ENCODE measurements at regions not wholly inside any gene's neighbourhood (a gene's known extent, or its start where the extent isn't known, plus 50 kb on each side); places are given as distances from the start of the nearest gene placed in this dataset.

DNA sequence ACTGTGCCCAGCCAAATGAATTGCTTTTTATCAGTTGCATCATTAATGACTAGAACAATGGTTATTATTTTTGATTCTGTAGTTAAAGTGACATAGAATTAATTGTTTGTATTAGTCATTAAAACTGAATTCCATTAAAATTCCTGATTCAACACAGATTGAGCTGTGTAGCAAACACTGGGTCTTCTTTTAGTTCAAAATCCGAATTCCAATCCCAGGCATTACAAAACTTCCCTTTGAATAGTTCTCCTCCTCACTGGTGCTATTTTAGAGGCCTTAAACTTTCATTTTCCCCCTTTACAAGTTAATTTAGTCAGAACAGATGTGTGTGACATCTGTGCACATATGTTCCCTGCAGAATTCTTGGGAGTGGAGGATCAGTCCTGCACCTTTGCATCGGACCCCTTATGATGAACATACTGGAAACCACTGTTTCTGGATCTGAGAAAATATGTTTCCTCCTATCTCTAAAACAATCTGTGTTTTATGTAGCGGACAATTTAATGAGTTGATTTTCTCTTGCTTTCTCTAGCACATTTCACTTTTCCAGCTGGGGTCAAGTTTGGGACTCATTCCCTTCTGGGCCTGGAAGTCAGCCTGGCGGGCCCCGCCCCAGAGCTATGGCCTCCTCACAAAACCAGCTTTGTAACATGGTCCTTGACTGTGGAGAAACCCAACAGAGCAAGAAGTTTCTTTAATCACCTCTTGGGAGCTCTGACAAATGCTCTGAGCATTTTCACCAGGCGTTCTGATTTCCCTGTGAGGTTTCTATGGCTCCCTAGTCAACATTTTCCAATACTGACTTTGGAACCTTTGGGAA lies 87.9 kb upstream of the MAMDC2 start:
- DNase-seq = no peak
- H3K27ac Mint-ChIP-seq = no peak overlapping the region
- no peak overlapping the region for H3K4me3 Mint-ChIP-seq
- peaks cover 2% of the 10 kb centered on the region for H3K27me3 Mint-ChIP-seq (ENCODE audit: low read depth)
- CTCF ChIA-PET = no interaction called here
- H3K4me1 Mint-ChIP-seq (ENCODE audit: low read depth) = no peaks in the 10 kb centered on the region
- no peaks in the 10 kb centered on the region for H3K36me3 Mint-ChIP-seq (ENCODE audit: low read depth)
- no peaks in the 10 kb centered on the region for H3K9me3 Mint-ChIP-seq
- intact Hi-C loops (cut with micrococcal nuclease) = no loop called here

DNA sequence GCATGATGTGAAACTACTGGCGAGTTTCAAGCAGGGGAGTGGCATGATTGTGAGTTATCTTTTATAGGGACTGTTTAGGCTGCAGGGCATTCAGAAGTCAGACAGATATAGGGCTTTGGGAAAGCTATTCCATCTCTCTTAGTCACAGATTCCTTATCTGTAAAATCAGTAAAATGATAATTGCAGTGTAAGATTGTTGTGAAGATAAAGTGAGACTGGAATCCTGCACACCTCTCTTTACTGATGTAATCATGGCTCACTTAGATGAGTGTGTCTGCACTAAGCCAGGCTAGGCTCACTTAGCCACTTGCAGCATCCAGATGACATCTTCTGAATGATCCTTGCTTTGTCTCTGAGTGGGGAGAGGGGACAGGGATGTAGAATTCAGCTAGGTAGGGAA lies 81.8 kb upstream of the MAMDC2 start:
- Mint-ChIP-seq H3K27me3 (ENCODE audit: low read depth) (peaks cover 2% of the 10 kb centered on the region), H3K36me3 (ENCODE audit: low read depth) (no peaks in the 10 kb centered on the region), H3K9me3 (no peaks in the 10 kb centered on the region), H3K27ac (no peak overlapping the region), H3K4me1 (ENCODE audit: low read depth) (no peaks in the 10 kb centered on the region), H3K4me3 (no peak overlapping the region)
- DNase-seq = no peak
- CTCF ChIA-PET = interaction anchor here (1.0 to 1.2 kb wide), 2 partner anchors 8 to 149 kb away, joined by 3 read pairs; no protein-coding TSS in a partner anchor
- intact Hi-C loops (cut with micrococcal nuclease) = no loop called here

DNA sequence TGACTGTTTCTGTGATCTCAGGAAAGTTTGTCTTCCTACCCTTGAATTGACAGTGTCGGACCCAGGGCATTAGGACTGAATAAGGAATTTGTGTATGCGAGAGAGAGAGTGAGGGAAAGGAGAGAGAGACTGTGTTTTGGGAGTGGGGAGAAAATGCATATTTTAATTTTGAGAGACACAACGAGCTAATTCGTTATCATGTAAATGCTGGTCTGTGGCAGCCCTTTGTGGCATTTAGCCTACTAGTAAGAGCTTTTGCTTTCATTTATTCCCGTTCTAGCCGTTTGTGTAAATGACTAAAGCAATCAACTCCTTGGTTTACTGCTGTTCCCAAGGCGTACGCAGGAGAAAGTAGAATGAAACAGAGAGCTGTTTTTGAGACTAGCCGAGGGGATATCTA lies 79.8 kb upstream of the MAMDC2 start:
- H3K36me3 Mint-ChIP-seq (ENCODE audit: low read depth) = no peaks in the 10 kb centered on the region
- H3K4me3 Mint-ChIP-seq = no peak overlapping the region
- CTCF ChIA-PET = no interaction called here
- intact Hi-C loops (cut with micrococcal nuclease) = no loop called here
- H3K4me1 Mint-ChIP-seq (ENCODE audit: low read depth) = no peaks in the 10 kb centered on the region
- peaks cover 2% of the 10 kb centered on the region for H3K27me3 Mint-ChIP-seq (ENCODE audit: low read depth)
- DNase-seq = no peak
- no peak overlapping the region for H3K27ac Mint-ChIP-seq
- H3K9me3 Mint-ChIP-seq = no peaks in the 10 kb centered on the region

DNA sequence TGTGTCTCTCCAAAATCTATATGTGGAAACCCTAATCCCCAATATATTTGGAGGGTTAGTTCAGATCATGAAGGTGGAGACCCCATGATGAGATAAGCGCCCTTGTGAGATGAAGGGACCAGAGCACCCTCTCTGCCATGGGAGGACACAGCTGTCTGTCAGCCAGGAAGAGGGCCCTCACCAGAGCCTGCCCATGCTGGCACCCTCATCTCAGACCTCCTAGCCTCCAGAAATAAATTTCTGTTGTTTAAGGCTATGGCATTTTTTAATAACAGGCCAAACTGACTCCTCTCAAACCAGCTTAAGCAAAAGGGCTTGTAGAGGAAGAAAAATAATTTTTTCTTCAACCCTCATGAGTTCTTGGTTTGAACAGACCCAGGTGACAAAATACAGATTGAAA lies 79.2 kb upstream of the MAMDC2 start:
- no peaks in the 10 kb centered on the region for H3K36me3 Mint-ChIP-seq (ENCODE audit: low read depth)
- no peak for DNase-seq
- peaks cover 2% of the 10 kb centered on the region for H3K27me3 Mint-ChIP-seq (ENCODE audit: low read depth)
- H3K4me3 Mint-ChIP-seq = no peak overlapping the region
- CTCF ChIA-PET = interaction anchor here (1.2 kb wide), 1 partner anchor 9 kb away, joined by 5 read pairs; no protein-coding TSS in a partner anchor
- H3K27ac Mint-ChIP-seq = no peak overlapping the region
- intact Hi-C loops (cut with micrococcal nuclease) = no loop called here
- no peaks in the 10 kb centered on the region for H3K9me3 Mint-ChIP-seq
- no peaks in the 10 kb centered on the region for H3K4me1 Mint-ChIP-seq (ENCODE audit: low read depth)

DNA sequence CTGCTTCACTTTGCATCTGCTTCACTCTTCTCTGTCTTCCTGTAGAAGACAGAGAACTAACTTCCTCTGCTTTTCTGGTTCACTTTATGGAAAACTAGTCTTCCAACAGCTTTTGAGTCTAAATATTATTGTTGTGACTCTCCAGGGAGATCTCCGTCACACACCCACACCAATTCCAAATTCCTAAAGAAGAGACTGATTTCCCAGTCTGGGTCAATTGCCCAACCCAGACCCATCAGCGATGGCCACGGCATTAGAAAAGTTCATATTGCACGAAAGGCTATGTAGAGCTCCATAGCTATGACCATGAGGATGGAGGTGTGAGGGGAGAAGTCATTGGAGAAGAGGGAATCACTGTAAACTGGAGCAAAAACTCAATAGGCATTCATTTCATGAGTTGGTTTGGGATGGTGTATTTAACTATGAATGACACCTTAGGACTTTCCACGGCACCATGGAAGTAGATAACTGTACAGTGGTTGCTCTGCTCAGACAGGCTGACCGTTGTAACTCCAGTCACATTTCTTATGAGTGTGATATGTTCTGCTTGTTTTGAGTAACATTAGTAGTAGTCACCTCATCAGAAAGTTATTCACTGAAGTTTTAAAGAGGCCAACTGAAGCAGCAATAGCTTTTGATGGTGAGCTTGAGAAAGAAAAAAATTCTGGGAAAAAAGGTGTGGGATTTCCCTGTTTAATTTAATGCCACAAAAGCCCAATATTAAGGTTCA lies 78.1 kb upstream of the MAMDC2 start:
- H3K36me3 Mint-ChIP-seq (ENCODE audit: low read depth) = no peaks in the 10 kb centered on the region
- H3K4me3 Mint-ChIP-seq = no peak overlapping the region
- CTCF ChIA-PET = interaction anchor here (0.6 to 1.2 kb wide), 3 partner anchors 8 to 150 kb away, joined by 3 to 5 read pairs (median 3); no protein-coding TSS in a partner anchor
- H3K4me1 Mint-ChIP-seq (ENCODE audit: low read depth) = no peaks in the 10 kb centered on the region
- no peak for DNase-seq
- H3K27ac Mint-ChIP-seq = no peak overlapping the region
- peaks cover 2% of the 10 kb centered on the region for H3K27me3 Mint-ChIP-seq (ENCODE audit: low read depth)
- H3K9me3 Mint-ChIP-seq = no peaks in the 10 kb centered on the region
- intact Hi-C loops (cut with micrococcal nuclease) = no loop called here

DNA sequence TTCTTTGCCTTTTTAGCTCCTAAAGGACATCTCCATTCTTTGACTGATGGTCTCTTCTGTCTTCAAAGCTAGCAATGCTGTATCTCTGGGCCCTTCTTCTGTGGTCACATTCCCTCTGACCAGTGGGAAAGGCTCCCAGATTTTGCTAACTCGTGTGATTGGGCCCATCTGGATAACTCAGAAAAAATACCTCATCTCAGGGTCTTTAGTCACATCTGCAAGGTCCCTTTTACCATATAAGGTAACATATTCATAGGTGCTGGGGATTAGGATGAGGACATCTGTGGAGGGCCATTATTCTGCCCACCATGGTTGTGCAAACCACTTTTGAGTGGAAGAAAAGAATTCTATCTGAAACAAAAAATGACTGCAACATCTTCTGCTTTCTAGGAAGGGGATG lies 76.3 kb upstream of the MAMDC2 start:
- intact Hi-C loops (cut with micrococcal nuclease) = no loop called here
- no peak overlapping the region for H3K4me3 Mint-ChIP-seq
- H3K4me1 Mint-ChIP-seq (ENCODE audit: low read depth) = no peaks in the 10 kb centered on the region
- peaks cover 1% of the 10 kb centered on the region for H3K27me3 Mint-ChIP-seq (ENCODE audit: low read depth)
- no peak for DNase-seq
- H3K9me3 Mint-ChIP-seq = no peaks in the 10 kb centered on the region
- H3K36me3 Mint-ChIP-seq (ENCODE audit: low read depth) = no peaks in the 10 kb centered on the region
- no peak overlapping the region for H3K27ac Mint-ChIP-seq
- CTCF ChIA-PET = interaction anchor here (1.1 to 1.3 kb wide), 2 partner anchors 141 to 144 kb away, joined by 4 read pairs; no protein-coding TSS in a partner anchor

DNA sequence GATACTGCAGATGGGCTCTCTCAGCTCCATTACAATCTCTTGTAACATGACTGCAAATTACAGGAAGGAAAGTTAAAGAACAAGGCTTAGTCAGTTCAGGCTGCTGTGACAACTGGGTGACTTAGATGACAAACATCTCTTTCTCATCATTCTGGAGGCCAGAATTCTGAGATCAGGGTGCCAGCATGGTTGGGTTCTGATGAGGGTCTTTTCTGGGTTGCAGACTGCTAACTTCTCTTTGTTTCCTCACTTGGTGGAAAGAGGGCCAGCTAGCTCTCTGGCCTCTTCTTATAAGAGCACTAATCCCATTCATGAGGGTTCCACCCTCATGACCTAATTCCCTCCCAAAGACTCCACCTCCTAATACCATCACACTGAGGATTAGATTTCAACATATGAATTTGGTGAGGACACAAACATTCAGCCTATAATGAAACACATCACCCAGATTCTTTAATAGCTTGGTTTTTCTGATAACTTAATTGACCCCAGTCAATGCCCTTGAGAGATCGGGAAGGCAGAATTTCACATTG lies 73.6 kb upstream of the MAMDC2 start:
- Mint-ChIP-seq H3K4me3 (no peak overlapping the region), H3K9me3 (no peaks in the 10 kb centered on the region), H3K4me1 (ENCODE audit: low read depth) (no peaks in the 10 kb centered on the region), H3K36me3 (ENCODE audit: low read depth) (no peaks in the 10 kb centered on the region), H3K27me3 (ENCODE audit: low read depth) (peaks cover 5% of the 10 kb centered on the region), H3K27ac (no peak overlapping the region)
- intact Hi-C loops (cut with micrococcal nuclease) = loop anchor here (5.0 kb wide), 3 partner anchors 257 to 522 kb away; no protein-coding TSS in a partner anchor
- CTCF ChIA-PET = interaction anchor here (0.7 to 3.6 kb wide), 4 partner anchors 112 to 1241 kb away, joined by 3 to 78 read pairs (median 8); no protein-coding TSS in a partner anchor
- DNase-seq = no peak

DNA sequence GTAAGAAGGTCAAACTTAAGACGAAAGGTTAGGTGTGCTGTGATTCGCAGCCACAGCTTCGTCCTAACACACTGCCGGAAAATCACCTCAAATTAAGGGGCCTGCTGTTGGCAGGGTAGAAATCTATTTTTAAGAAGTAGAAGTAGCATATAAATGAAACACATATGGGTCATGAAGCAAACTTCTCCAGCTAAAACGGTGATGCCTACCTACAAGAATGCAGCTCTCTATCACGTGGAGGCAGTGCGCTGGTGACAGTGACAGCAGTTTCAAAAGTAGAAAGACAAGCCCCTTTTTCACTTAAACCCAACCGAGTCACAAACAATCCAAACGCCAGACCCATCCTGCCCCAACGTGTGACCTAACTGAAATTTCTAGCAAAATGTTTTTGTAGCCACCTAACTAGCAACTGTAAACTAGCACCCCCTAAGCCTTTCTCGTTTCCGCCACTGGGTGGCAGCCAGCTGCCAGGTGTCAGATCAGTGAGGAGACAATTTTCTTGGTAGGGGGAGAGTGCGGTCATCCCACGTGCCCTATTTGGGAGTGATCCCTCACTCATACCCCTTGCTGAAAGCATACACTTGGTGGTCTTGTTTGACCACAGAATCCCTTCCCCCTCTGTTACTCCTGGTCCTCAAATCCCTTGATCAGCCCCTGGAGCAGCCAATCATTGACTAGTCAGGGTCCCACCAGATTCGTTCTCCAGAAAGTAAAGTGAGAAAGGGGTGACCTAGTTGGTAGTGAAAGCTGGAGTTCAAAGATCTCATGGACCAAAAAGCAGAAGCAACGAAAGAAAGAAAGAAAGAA lies 71.8 kb upstream of the MAMDC2 start:
- H3K4me1 Mint-ChIP-seq (ENCODE audit: low read depth) = no peaks in the 10 kb centered on the region
- no peaks in the 10 kb centered on the region for H3K36me3 Mint-ChIP-seq (ENCODE audit: low read depth)
- no peak overlapping the region for H3K4me3 Mint-ChIP-seq
- intact Hi-C loops (cut with micrococcal nuclease) = loop anchor here (1.0 to 5.0 kb wide), 5 partner anchors 139 to 630 kb away; no protein-coding TSS in a partner anchor
- peaks cover 11% of the 10 kb centered on the region for H3K27me3 Mint-ChIP-seq (ENCODE audit: low read depth)
- DNase-seq = peak; percentile 76
- CTCF ChIA-PET = interaction anchor here (0.6 to 3.6 kb wide), 17 partner anchors 11 to 1340 kb away, joined by 3 to 78 read pairs (median 3); no protein-coding TSS in a partner anchor
- no peak overlapping the region for H3K27ac Mint-ChIP-seq
- no peaks in the 10 kb centered on the region for H3K9me3 Mint-ChIP-seq

DNA sequence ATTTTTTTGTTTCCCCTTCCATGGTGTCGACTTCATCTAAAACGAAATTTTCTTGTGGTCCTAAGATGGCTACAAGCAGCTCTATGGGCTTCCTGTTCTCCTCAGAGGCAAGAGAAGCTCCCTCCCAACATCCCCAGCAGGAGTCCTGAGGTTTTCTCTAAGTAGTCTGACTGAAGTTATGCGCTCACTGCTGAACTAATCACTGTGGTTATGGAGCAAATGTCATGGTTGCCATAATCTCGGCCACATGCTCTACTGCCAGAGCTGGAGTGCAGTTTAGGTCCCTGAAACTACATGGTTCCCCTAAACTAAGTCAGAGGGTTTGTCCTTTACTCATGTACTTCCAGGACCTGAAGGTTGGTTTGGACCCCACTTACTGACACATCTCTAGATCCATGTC lies 68.0 kb upstream of the MAMDC2 start:
- intact Hi-C loops (cut with micrococcal nuclease) = no loop called here
- H3K27me3 Mint-ChIP-seq (ENCODE audit: low read depth) = peaks cover 11% of the 10 kb centered on the region
- H3K36me3 Mint-ChIP-seq (ENCODE audit: low read depth) = no peaks in the 10 kb centered on the region
- no peak overlapping the region for H3K27ac Mint-ChIP-seq
- H3K4me3 Mint-ChIP-seq = no peak overlapping the region
- CTCF ChIA-PET = interaction anchor here (0.6 to 3.3 kb wide), 2 partner anchors 121 to 137 kb away, joined by 3 to 22 read pairs; no protein-coding TSS in a partner anchor
- no peak for DNase-seq
- H3K9me3 Mint-ChIP-seq = no peaks in the 10 kb centered on the region
- H3K4me1 Mint-ChIP-seq (ENCODE audit: low read depth) = no peaks in the 10 kb centered on the region

DNA sequence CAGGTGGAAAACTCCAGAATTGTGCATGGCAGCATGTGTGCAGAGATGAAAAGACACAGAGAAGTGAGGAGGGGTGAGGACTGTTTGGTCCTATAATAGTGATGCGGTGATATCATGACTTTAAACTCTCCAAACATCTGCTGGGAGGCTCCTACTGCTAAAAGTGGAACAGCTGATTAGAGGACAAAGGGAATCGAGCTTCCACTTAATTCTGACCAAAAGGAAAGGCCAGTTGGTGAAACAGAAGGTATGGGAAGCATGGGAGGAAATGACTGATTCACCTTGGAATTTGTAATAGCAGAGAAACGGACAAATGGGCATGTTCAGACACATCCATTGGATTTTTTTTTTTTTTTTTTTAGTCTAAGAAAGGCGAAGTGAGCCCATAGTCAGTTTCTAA lies 67.5 kb upstream of the MAMDC2 start:
- Mint-ChIP-seq H3K4me3 (no peak overlapping the region), H3K9me3 (no peaks in the 10 kb centered on the region), H3K27me3 (ENCODE audit: low read depth) (peaks cover 12% of the 10 kb centered on the region), H3K36me3 (ENCODE audit: low read depth) (no peaks in the 10 kb centered on the region), H3K4me1 (ENCODE audit: low read depth) (no peaks in the 10 kb centered on the region), H3K27ac (no peak overlapping the region)
- intact Hi-C loops (cut with micrococcal nuclease) = no loop called here
- CTCF ChIA-PET = interaction anchor here (3.3 kb wide), 1 partner anchor 136 kb away, joined by 22 read pairs; no protein-coding TSS in a partner anchor
- no peak for DNase-seq

DNA sequence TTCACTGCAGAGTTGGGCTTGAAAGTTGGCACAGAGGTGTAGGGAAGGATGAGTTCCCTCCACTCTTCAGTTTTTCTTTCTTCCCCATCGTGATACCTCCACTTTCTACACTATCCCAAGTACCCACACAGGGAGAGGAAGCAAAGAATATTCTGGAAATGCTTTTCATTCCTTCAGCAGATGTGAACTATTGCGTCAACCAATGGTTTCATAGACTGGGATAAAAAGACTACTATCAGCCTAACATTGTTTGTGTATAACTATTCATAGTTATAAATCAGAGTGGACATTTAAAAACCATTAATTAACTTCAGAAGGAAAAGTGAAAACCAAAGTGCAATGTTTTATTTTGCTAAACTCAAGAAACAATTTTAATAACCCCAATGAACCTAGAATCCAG lies 63.6 kb upstream of the MAMDC2 start:
- Mint-ChIP-seq H3K4me3 (no peak overlapping the region), H3K36me3 (ENCODE audit: low read depth) (no peaks in the 10 kb centered on the region), H3K9me3 (no peaks in the 10 kb centered on the region), H3K27me3 (ENCODE audit: low read depth) (peaks cover 8% of the 10 kb centered on the region), H3K27ac (no peak overlapping the region), H3K4me1 (ENCODE audit: low read depth) (no peaks in the 10 kb centered on the region)
- DNase-seq = no peak
- CTCF ChIA-PET = no interaction called here
- intact Hi-C loops (cut with micrococcal nuclease) = no loop called here

DNA sequence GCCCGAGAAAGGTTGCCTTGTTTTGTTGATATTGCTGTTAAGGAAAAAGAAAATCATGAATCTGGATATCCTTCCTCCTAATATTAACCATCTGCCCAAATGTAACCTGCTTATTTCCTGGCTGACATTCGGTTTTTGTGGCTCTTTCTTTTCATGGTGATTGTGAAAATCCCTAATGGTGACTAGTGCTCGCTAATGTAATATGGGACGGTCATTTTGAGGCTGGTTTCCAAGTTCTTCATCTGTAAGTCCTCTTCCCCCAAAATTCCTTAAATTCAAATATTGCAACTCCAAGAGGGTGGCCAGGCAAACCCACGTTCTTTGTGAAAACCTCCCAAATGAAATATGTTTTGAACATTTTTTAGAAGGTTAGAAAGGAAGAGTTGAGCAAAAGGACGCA lies 63.1 kb upstream of the MAMDC2 start:
- CTCF ChIA-PET = no interaction called here
- intact Hi-C loops (cut with micrococcal nuclease) = no loop called here
- DNase-seq = no peak
- Mint-ChIP-seq H3K9me3 (no peaks in the 10 kb centered on the region), H3K4me1 (ENCODE audit: low read depth) (no peaks in the 10 kb centered on the region), H3K36me3 (ENCODE audit: low read depth) (no peaks in the 10 kb centered on the region), H3K27ac (no peak overlapping the region), H3K4me3 (no peak overlapping the region), H3K27me3 (ENCODE audit: low read depth) (peaks cover 6% of the 10 kb centered on the region)

All from activated naive CD4-positive, alpha-beta T cell treated with anti-CD3 and anti-CD28 coated beads for 36 hours (primary cell).